OCI-LY1 (cell line): ENCODE measurements at regions not wholly inside any gene's neighbourhood (a gene's known extent, or its start where the extent isn't known, plus 50 kb on each side); places are given as distances from the start of the nearest gene placed in this dataset.

Experiments
- CTCF ChIP-seq: fragments of 200-600 bp; sonication (generic), shearing (Covaris generic); IDR thresholded peaks from 2 replicates; pipeline ENCODE4 v1.5.1; 2017; ENCODE audit warnings: mild to moderate bottlenecking, antibody characterized with exemption, low read length, moderate library complexity, mixed read lengths
- EZH2 ChIP-seq: fragments of 200-600 bp; sonication (generic), shearing (Covaris generic); IDR thresholded peaks from 2 replicates; pipeline ENCODE4 v1.8.0; 2017; ENCODE audit warnings: borderline replicate concordance, mixed run types, mild to moderate bottlenecking, antibody characterized with exemption, low read length, moderate library complexity, mixed read lengths

GRCh38 chr3:102353148-102353547 lies 81.7 kb upstream of the ZPLD1 start:
- TF ChIP-seq CTCF: no peak
- no peak for TF ChIP-seq EZH2
